Ishikawa (cell line): ENCODE measurements at regions not wholly inside any gene's neighbourhood (a gene's known extent, or its start where the extent isn't known, plus 50 kb on each side); places are given as distances from the start of the nearest gene placed in this dataset.

Experiments used
- CEBPB ChIP-seq: IDR thresholded peaks from 2 replicates; pipeline ENCODE4 v1.6.1; 2012
- CREB1 ChIP-seq: IDR thresholded peaks from 2 replicates; pipeline ENCODE4 v1.6.1; 2012; ENCODE audit warnings: low read depth
- EGR1 ChIP-seq: IDR thresholded peaks from 2 replicates; pipeline ENCODE4 v1.6.1; 2012
- EP300 ChIP-seq: IDR thresholded peaks from 2 replicates; pipeline ENCODE4 v1.6.1; 2012; ENCODE audit warnings: borderline replicate concordance
- FOXM1 ChIP-seq: IDR thresholded peaks from 2 replicates; pipeline ENCODE4 v1.6.1; 2012; ENCODE audit warnings: low read depth, borderline replicate concordance
- NFIC ChIP-seq: IDR thresholded peaks from 2 replicates; pipeline ENCODE4 v1.6.1; 2012
- RAD21 ChIP-seq: IDR thresholded peaks from 2 replicates; pipeline ENCODE4 v1.6.1; 2012; ENCODE audit warnings: low read depth
- TAF1 ChIP-seq: IDR thresholded peaks from 2 replicates; pipeline ENCODE4 v1.6.1; 2012; ENCODE audit warnings: low read depth, mild to moderate bottlenecking
- TCF12 ChIP-seq: IDR thresholded peaks from 2 replicates; pipeline ENCODE4 v1.6.1; 2012; ENCODE audit warnings: low read depth
- TEAD4 ChIP-seq: IDR thresholded peaks from 2 replicates; pipeline ENCODE4 v1.6.1; 2012
- YY1 ChIP-seq: IDR thresholded peaks from 2 replicates; pipeline ENCODE4 v1.6.1; 2012; ENCODE audit warnings: low read depth
- ZBTB7A ChIP-seq: IDR thresholded peaks from 2 replicates; pipeline ENCODE4 v1.6.1; 2012; ENCODE audit warnings: low read depth
- TF ChIP-seq, protein P1 (sequence below): IDR thresholded peaks from 2 replicates; pipeline ENCODE4 v1.6.1; 2012; ENCODE audit warnings: low read depth, mild to moderate bottlenecking
- TF ChIP-seq, protein P2 (sequence below): IDR thresholded peaks from 2 replicates; pipeline ENCODE4 v1.6.1; 2012
- TF ChIP-seq, protein P3 (sequence below): IDR thresholded peaks from 2 replicates; pipeline ENCODE4 v1.6.1; 2012

DNA sequence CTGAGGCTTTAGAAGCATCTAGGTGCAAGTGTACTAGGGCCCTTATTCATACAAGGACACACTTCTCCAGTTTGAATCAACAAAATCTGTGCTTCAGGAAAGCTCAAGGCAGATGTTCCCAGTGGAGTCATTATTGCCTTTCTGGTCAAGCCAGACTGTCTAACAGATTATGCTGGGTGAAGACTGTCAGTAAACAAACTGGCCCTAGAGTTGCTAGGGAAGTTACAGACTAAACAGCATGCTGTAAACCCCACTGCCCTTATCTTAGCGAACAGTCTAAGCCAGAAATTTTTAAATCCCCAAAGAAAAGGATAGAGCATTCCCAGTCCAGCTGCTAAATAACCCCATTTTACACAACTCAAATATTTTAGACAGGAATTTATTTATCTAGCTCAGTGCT is 1701.3 kb upstream of the PRR20A start:
- TF ChIP-seq YY1: no peak
- TF ChIP-seq, protein P1, sequence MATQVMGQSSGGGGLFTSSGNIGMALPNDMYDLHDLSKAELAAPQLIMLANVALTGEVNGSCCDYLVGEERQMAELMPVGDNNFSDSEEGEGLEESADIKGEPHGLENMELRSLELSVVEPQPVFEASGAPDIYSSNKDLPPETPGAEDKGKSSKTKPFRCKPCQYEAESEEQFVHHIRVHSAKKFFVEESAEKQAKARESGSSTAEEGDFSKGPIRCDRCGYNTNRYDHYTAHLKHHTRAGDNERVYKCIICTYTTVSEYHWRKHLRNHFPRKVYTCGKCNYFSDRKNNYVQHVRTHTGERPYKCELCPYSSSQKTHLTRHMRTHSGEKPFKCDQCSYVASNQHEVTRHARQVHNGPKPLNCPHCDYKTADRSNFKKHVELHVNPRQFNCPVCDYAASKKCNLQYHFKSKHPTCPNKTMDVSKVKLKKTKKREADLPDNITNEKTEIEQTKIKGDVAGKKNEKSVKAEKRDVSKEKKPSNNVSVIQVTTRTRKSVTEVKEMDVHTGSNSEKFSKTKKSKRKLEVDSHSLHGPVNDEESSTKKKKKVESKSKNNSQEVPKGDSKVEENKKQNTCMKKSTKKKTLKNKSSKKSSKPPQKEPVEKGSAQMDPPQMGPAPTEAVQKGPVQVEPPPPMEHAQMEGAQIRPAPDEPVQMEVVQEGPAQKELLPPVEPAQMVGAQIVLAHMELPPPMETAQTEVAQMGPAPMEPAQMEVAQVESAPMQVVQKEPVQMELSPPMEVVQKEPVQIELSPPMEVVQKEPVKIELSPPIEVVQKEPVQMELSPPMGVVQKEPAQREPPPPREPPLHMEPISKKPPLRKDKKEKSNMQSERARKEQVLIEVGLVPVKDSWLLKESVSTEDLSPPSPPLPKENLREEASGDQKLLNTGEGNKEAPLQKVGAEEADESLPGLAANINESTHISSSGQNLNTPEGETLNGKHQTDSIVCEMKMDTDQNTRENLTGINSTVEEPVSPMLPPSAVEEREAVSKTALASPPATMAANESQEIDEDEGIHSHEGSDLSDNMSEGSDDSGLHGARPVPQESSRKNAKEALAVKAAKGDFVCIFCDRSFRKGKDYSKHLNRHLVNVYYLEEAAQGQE: no peak
- TF ChIP-seq, protein P2, sequence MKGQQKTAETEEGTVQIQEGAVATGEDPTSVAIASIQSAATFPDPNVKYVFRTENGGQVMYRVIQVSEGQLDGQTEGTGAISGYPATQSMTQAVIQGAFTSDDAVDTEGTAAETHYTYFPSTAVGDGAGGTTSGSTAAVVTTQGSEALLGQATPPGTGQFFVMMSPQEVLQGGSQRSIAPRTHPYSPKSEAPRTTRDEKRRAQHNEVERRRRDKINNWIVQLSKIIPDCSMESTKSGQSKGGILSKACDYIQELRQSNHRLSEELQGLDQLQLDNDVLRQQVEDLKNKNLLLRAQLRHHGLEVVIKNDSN: no peak
- no peak for TF ChIP-seq EGR1
- no peak for TF ChIP-seq NFIC
- TF ChIP-seq EP300: no peak
- no peak for TF ChIP-seq RAD21

DNA sequence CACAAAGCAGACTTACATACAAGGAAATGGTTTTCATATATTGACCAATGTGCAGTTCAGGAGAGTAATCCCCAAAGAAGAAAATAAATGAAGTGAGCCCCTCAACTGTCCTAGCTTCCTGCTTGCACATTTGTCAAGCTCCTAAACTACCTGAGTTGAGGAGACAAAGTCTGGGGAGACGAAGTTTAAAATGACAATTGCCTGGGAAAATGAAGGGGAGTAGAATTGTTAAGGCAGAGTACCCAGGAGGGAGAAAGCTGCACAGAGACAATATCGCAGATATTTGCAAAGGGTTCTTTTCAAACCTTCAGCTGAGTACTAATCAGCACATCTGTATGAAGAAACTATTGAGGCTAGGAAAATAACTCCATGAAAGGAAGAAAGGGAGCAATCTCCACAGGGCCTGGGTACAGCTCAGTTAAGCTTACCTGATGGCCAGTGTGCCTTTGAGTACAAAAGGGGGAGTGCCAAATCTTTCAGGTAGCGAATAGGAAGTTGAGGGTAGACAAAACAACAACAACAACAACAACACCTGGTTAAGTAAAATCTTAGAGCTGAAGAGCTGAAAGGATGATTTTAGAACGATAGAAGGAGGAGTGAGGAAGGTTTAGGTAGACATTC is 1700.1 kb upstream of the PRR20A start:
- TF ChIP-seq EP300 (no peak), TCF12 (no peak), CEBPB (no peak), RAD21 (no peak), YY1 (no peak), FOXM1 (no peak), EGR1 (no peak), TAF1 (no peak), NFIC (no peak), ZBTB7A (no peak), CREB1 (no peak), TEAD4 (no peak)
- TF ChIP-seq, protein P2: no peak
- TF ChIP-seq, protein P3, sequence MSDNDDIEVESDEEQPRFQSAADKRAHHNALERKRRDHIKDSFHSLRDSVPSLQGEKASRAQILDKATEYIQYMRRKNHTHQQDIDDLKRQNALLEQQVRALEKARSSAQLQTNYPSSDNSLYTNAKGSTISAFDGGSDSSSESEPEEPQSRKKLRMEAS: no peak
- TF ChIP-seq, protein P1: no peak

DNA sequence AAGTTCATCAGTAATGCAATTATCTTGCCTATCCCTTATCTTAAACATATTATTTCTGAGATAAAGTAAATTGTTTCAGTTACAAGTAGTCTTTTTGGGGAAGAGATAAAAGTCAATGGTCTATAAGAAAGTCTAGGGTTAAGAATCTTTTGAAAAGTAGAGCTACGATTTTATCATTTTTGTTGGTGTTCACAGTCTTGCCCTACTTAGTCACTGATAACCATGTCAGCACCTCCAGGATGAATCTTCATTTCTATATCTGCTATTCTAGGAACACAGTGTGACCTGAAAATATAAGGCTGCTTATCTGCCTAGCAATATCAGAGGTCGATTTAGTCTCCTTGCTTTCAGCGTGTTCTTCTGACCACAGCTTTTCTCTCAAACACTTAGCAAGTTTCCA is 1676.5 kb upstream of the PRR20A start:
- TF ChIP-seq ZBTB7A (no peak), TCF12 (no peak), YY1 (no peak), RAD21 (no peak), EP300 (no peak), NFIC (no peak), EGR1 (no peak), TEAD4 (no peak), CEBPB (no peak), TAF1 (no peak), CREB1 (no peak), FOXM1 (no peak)
- TF ChIP-seq, protein P3: no peak
- TF ChIP-seq, protein P1: no peak
- TF ChIP-seq, protein P2: no peak

DNA sequence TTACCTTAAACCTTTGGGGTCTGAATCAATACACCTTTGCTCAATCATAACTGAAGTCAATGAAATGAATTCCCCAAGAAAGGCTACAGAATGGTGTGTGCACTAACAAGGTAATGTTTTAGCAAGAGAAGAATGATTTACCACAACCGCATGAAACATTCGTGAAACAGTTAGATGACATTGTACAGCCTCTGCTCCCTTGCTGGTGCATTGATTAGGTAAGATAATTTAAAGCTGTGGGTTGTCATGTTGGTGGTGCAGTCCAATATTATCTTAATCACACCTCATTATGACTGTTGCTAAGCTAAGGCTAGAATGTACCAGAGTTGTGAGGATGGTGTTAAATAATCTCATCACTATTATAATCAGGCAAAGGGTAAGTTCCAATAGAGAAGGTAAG is 1673.2 kb upstream of the PRR20A start:
- TF ChIP-seq, protein P1: no peak
- TF ChIP-seq NFIC (no peak), TAF1 (no peak), EP300 (no peak), CEBPB (no peak), ZBTB7A (no peak), FOXM1 (no peak), TCF12 (no peak), YY1 (no peak)
- TF ChIP-seq, protein P3: no peak
